ENCODE measurements at regions not wholly inside any gene's neighbourhood (a gene's known extent, or its start where the extent isn't known, plus 50 kb on each side); places are given as distances from the start of the nearest gene placed in this dataset.

- no peaks in the 10 kb centered on the region for H3K36me3 ChIP-seq (ENCODE audit: low read depth)
- H3K4me3 ChIP-seq (ENCODE audit: severe bottlenecking): no peak overlapping the region
- no peak overlapping the region for H3K27ac ChIP-seq (ENCODE audit: poor library complexity, severe bottlenecking)
- no peaks in the 10 kb centered on the region for H3K9me3 ChIP-seq (ENCODE audit: severe bottlenecking)
- no peaks in the 10 kb centered on the region for H3K27me3 ChIP-seq (ENCODE audit: insufficient read depth, poor library complexity, severe bottlenecking)
- TF ChIP-seq CTCF (IDR thresholded peaks at IDR 0.05; ENCODE audit: poor library complexity, severe bottlenecking): no peak
- ATAC-seq (ENCODE audit: low read depth) (no peak), DNase-seq (ENCODE audit: low spot score) (no peak)
- peaks cover 35% of the 10 kb centered on the region for H3K4me1 ChIP-seq (ENCODE audit: insufficient read depth, poor library complexity, severe bottlenecking)
Observed at GRCh38 chr3:82085851-82086475, 324.5 kb upstream of the GBE1 start.

GRCh38 chr3:82085356-82085755, 323.9 kb upstream of the GBE1 start:
- no peaks in the 10 kb centered on the region for H3K36me3 ChIP-seq (ENCODE audit: low read depth)
- DNase-seq (ENCODE audit: low spot score): no peak
- no peaks in the 10 kb centered on the region for H3K9me3 ChIP-seq (ENCODE audit: severe bottlenecking)
- no peak overlapping the region for H3K4me3 ChIP-seq (ENCODE audit: severe bottlenecking)
- TF ChIP-seq CTCF (IDR thresholded peaks at IDR 0.05; ENCODE audit: poor library complexity, severe bottlenecking): no peak
- no peak for ATAC-seq (ENCODE audit: low read depth)
- H3K4me1 ChIP-seq (ENCODE audit: insufficient read depth, poor library complexity, severe bottlenecking): peaks cover 41% of the 10 kb centered on the region
- no peak overlapping the region for H3K27ac ChIP-seq (ENCODE audit: poor library complexity, severe bottlenecking)
- H3K27me3 ChIP-seq (ENCODE audit: insufficient read depth, poor library complexity, severe bottlenecking): no peaks in the 10 kb centered on the region

GRCh38 chr3:82084824-82085223, 323.4 kb upstream of the GBE1 start:
- TF ChIP-seq CTCF (IDR thresholded peaks at IDR 0.05; ENCODE audit: poor library complexity, severe bottlenecking): no peak
- ATAC-seq (ENCODE audit: low read depth): no peak
- Histone ChIP-seq H3K27me3 (ENCODE audit: insufficient read depth, poor library complexity, severe bottlenecking) (no peaks in the 10 kb centered on the region), H3K27ac (ENCODE audit: poor library complexity, severe bottlenecking) (no peak overlapping the region), H3K9me3 (ENCODE audit: severe bottlenecking) (no peaks in the 10 kb centered on the region), H3K36me3 (ENCODE audit: low read depth) (no peaks in the 10 kb centered on the region), H3K4me3 (ENCODE audit: severe bottlenecking) (no peak overlapping the region), H3K4me1 (ENCODE audit: insufficient read depth, poor library complexity, severe bottlenecking) (peaks cover 44% of the 10 kb centered on the region)
- DNase-seq (ENCODE audit: low spot score): no peak

GRCh38 chr3:82082796-82083195, 321.4 kb upstream of the GBE1 start:
- H3K27ac ChIP-seq (ENCODE audit: poor library complexity, severe bottlenecking): no peak overlapping the region
- no peak for TF ChIP-seq CTCF (IDR thresholded peaks at IDR 0.05; ENCODE audit: poor library complexity, severe bottlenecking)
- H3K4me1 ChIP-seq (ENCODE audit: insufficient read depth, poor library complexity, severe bottlenecking): peaks cover 33% of the 10 kb centered on the region
- DNase-seq (ENCODE audit: low spot score) (no peak), ATAC-seq (ENCODE audit: low read depth) (no peak)
- H3K4me3 ChIP-seq (ENCODE audit: severe bottlenecking): no peak overlapping the region
- H3K27me3 ChIP-seq (ENCODE audit: insufficient read depth, poor library complexity, severe bottlenecking): no peaks in the 10 kb centered on the region
- H3K9me3 ChIP-seq (ENCODE audit: severe bottlenecking): no peaks in the 10 kb centered on the region
- H3K36me3 ChIP-seq (ENCODE audit: low read depth): no peaks in the 10 kb centered on the region

GRCh38 chr3:82081351-82081750, 319.9 kb upstream of the GBE1 start:
- Histone ChIP-seq H3K4me3 (ENCODE audit: severe bottlenecking) (no peak overlapping the region), H3K36me3 (ENCODE audit: low read depth) (no peaks in the 10 kb centered on the region), H3K27ac (ENCODE audit: poor library complexity, severe bottlenecking) (no peak overlapping the region), H3K27me3 (ENCODE audit: insufficient read depth, poor library complexity, severe bottlenecking) (no peaks in the 10 kb centered on the region), H3K4me1 (ENCODE audit: insufficient read depth, poor library complexity, severe bottlenecking) (peaks cover 26% of the 10 kb centered on the region), H3K9me3 (ENCODE audit: severe bottlenecking) (no peaks in the 10 kb centered on the region)
- no peak for TF ChIP-seq CTCF (IDR thresholded peaks at IDR 0.05; ENCODE audit: poor library complexity, severe bottlenecking)
- ATAC-seq (ENCODE audit: low read depth) (no peak), DNase-seq (ENCODE audit: low spot score) (no peak)
